ENCODE measurements at regions not wholly inside any gene's neighbourhood (a gene's known extent, or its start where the extent isn't known, plus 50 kb on each side); places are given as distances from the start of the nearest gene placed in this dataset.
A peak's percentile ranks its signal among the peaks of the same experiment; 100 is the strongest.
"Not testable (repeated sequence)": the region's sequence is repeated elsewhere in the genome, so short reads cannot be mapped to it uniquely, and the experiment has no call there.

DNA sequence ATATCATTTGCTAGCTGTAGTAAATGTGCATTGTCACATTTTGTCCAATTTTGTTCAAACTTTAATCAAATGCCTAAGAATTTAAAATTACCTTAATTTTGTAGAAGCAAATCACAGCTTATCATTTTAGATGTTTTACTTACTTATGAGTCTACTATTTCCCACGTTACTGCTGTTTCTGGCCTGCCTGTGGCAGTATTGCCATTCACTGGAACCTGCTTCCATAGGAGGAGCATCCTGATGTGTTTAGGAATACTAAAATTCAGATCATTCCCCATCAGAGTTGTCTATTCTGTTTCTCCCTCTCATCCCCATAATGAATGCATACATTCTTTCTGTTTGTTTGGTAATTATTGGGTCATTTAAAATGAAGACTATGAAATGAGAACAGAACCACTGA, 119.5 kb upstream of the SNRPN start:
- DNase-seq (ENCODE audit: low read depth) = no peak

DNA sequence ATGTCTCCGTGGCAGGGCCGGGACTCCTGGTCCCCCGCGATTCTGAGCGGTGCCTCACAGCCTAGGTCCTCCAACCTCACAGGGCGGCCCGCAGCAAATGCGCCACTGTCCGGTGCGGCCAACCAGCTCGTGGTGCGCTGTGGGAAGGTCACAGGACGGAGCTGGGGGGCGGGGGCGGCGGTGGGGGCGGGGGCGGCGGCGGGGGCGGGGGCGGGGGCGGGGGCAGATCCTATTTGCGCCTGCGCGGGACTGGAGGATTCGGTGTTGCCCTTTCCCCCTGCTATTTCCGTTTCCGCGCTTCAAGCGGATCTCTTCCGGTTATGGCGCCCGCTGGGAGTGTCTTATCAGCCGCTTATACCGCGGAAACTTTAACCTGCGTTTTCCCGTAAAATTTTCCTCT, 106.7 kb upstream of the SNRPN start:
- DNase-seq (ENCODE audit: low read depth) = peak; percentile 37

DNA sequence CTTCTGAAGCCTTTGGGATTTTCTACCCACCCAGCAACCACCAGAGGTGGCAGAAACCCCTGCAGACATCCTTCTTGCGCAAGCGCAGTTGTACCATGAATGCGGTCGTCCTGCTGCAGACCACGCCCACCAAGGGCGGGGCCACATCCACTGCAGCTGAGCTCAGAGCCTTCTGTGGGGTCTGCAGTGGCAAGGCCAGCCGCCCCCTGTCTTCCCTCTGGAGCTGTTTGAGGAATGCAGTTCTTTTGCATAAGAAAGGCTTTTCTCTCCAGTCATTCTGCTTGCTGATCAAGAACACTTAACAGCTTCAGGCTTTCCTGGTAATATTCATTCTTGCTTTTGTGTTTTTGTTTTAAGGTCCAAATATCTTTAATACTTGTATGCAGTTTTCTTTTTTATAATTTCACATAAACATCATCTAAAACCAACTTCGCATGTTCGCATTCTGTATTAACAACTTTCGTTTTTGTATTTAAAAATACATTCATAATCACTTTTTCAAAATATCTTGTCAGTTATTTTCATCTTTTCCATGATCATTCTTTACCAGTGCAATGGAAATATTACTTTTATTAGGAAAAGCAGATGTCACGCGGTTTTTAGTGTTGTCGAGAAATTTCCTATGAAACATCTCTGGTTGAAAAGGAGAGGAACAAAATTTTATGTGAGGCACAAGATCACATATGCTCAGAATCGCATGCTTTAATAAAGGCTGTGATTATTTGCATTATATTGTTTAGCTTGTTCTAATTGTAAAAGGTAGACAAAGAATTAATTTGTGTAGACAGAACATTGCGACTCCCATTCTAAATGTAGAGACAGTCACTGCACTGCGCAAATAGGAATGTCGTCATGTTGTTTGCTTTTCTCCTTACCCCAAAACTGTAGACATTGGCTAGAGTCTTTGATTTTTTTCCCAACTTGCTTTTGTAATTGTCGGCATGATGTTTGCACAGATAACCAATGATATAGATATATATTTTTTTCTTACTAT, 98.1 kb upstream of the SNRPN start:
- DNase-seq (ENCODE audit: low read depth) = no peak

DNA sequence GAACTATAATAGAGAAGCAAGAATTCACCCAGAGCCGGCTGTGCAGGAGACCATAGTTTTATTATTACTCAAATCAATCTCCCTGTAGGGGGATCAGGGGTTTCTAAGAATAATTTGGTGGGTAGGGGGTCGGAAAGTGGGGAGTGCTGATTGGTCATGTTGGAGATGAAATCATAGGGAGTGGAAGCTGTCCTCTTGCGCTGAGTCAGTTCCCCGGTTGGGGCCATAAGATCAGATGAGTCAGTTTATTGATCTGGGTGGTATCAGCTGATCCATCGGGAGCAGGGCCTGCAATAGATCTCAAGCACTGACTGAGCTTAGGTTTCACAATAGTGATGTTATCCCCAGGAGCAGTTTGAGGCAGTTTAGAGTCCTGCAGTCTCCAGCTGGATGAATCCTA, 97.0 kb upstream of the SNRPN start:
- DNase-seq (ENCODE audit: low read depth) = no peak

DNA sequence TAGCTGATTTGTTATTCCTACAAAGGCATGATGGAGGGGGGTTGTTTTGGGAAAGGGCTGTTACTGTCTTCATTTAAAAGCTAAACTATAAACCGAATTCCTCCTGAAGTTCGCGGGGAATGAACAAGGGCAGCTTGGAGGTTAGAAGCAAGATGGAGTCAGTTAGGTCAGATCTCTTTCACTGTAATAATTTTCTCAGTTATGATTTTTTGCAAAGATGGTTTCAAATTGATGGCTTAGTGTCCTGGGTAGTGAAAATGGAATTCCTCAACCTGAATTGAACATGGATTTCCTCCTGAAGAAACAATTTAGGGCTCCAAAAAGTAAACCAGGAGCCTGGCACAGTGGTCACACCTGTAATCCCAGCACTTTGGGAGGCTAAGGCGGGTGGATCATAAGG, 96.6 kb upstream of the SNRPN start:
- DNase-seq (ENCODE audit: low read depth) = not testable (repeated sequence)

DNA sequence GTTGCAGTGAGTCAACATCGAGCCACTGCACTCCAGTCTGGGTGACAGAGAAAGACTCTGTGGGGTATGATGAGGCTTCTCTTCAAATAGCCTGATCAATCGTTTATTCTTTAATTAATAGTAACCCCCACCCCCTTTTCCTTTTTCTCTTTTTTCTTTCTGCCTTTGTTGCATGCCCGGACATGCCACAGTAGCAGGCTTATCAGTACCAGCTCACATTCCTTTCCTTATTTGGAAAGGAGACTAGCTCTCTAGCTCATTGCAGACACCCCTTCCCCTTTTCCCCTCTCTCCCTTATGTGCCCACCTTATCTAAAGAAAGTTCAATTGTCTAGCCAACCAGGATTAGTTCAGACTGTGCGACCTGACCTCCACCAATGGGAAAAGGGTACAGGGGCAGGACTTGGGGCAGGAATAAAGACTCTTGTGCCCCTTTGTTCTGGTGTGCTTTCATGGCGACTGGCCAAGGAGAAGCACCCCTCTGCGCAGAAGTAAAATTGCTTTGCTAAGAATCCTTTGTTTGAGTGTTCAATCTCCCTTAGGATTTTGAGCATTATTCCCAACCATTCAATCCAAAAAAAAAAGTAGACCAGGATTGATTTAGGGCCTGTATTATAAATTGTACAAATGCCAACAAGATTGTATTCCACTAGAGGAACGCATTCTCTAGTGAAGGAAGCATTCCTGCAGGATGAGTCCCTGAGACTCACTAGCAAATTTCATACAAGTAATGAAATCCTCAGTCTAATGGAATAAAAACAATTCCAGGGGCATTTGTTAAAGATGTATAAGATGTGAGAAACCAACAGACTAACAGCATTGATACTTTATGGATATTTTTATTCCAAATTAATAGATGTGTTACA, 95.8 kb upstream of the SNRPN start:
- DNase-seq (ENCODE audit: low read depth) = peak; percentile 39

DNA sequence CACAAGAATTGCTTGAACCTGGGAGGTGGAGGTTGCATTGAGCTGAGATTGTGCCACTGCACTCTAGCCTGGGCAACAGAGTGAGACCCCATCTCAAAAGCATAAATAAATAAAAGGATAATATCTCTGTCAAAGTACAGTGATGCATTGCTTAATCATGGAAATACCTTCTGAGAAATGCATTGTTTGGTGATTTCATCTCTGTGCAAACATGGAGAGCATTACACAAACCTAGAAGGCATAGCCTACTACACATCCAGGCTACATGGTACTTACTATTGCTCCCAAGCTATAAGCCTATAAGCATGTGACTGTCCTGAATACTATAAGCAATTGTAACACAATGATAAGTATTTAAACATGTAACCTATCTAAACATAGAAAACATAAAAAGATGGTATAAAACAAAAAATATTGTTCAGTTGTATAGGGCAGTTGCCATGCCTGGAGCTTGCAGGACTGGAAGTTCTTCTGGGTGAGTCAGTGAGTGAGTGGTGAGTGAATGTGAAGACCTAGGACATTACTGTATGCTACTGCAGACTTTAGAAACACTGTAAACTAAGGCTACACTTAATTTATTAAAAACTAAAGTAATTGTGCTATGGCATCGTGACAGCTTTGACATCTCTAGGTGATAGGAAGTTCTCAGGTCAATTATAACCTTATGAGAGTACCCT, 93.6 kb upstream of the SNRPN start:
- no peak for DNase-seq (ENCODE audit: low read depth)

DNA sequence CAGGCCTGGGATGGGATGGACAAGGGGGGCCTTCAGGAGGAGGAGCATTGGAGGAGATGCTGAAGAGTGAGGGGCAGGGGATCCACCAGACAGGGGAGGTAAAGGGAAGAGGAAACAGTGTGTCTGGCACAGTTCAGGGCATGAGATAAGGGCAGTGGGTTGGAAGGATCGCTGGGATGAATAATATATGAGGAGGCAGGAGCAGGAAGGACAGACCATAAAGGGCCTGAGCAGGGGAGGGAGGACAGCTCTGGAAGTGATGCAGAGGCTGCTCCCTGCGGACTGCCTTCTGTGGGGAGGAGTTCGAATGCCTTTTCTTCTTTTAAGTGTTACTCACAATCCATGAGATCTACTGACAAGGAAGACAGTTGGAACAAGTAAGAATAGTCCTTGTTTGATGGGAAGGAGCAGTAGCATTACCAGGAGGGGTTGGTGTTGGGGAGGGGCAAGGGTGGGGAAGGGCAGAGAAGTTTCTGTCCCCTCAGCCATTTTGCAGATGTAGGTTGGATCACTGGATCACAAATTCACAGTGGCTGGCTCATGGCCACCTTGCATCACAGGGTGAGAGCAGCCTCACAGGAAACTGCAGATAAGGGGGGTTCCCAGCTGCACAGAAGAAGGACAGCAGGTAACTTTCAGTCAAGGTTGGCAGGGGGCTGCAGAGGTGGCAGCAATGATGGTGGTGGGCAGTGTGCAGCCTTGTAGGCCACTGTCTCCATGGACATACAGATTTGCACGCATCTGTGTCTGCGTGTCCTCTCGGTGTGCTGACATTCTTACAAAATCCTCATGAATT, 91.9 kb upstream of the SNRPN start:
- DNase-seq (ENCODE audit: low read depth) = no peak

DNA sequence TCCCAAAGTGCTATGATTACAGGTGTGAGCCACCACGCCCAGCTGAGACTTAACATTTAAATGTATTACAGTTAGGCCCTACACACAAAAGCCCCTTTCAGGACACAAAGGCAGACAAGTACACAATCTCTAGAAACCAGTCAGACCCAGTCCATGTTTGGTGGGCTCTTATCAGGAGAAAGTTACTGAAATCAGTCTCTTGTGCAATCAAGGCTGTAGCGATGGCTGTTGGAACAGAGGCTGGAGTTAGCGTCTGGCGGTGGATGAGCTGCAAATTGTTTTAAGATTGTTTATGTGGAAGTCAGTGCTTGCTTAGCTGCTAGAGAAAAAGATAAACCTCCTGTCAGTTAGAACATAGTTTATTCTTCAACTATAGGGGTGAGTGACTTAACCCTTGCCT, 89.5 kb upstream of the SNRPN start:
- DNase-seq (ENCODE audit: low read depth) = no peak

DNA sequence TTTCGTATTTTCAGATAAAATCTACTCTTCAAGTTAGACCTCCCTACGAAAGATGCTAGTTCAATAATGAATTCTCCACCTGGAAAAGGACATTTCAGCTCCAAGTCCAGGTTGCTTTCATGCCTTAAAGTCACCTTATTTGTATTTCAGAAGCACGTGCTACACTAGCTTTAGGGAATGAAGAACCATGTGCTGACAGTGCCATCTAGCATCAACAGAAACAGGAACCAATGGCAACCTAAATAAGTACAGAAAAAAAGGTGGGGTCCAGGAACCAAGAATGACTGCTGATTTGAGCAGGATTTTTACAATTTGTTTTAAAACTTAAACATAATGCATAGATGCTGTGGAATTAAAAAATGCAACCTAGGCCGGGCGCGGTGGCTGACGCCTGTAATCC, 77.6 kb upstream of the SNRPN start:
- peak; percentile 7 for DNase-seq (ENCODE audit: low read depth)

DNA sequence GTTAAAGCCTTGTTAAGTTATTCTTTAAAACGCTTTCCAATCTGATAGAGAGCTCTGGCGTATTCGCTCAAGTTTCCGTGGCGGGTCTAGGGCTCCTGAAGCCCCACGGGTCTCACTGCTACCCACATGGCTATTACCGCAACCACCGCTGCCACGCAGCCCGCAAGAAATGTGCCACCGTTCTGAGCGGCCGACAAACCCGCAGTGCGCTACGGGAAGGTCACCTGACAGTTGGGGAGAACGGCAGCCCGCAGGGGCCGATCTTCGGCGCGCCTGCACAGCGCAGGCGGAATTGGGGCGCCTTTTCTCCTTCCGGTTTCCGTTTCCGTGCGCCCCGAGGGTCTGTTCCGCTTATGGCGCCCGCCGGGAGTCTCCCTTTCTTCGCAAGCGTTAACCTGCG, 76.6 kb upstream of the SNRPN start:
- no peak for DNase-seq (ENCODE audit: low read depth)

DNA sequence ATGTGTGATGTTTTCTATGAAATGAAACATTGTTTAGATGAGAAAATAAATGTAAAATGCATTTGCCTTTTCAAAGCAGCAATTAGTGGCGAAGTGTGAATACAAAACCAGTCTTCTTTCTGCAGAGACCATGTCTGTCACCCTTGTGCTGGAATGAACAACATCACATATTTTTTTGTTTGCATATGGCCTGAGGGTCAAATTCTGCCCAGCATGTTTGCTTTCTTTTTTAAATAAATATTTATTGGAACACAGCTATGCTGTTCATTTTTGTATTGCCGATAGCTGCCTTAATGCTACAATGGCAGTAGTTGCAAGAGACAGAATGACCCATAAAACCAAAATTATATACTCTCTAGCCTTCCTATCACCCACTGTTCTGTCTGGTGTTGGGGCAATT, 75.3 kb upstream of the SNRPN start:
- DNase-seq (ENCODE audit: low read depth) = no peak

DNA sequence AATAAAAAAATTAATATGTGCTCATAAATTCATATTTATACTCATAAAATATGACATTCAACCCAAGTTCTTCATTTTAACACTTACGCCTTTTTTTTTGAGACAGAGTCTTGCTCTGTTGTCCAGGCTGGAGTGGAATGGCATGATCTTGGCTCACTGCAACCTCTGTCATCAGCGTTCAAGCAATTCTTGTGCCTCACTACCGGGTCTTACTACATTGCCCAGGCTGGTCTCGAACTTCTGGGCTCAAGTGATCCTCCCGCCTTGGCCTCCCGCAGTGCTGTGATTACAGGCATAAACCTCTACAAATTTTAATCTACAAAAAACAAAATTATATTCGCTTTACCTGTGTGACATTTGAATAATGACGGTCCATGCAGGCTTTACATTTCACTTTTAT, 74.1 kb upstream of the SNRPN start:
- no peak for DNase-seq (ENCODE audit: low read depth)

DNA sequence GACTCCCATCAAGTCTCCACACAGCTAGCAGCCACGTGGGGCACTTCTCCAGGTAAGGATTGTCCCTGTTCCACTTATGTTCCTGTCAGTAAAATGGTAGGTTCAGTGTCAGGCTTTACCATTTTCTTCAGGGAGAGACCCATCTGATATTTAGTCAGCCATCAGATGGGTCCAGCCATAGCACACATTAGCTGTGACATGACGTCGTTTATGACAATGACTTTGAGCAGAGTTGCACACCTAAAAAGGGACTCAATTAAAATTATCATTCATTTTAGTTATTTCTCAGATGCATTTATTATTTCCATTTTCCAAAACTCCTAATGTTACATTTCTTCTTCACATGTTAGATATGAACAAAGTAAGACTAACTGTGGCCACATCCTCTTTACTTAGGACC, 68.2 kb upstream of the SNRPN start:
- DNase-seq (ENCODE audit: low read depth) = no peak

DNA sequence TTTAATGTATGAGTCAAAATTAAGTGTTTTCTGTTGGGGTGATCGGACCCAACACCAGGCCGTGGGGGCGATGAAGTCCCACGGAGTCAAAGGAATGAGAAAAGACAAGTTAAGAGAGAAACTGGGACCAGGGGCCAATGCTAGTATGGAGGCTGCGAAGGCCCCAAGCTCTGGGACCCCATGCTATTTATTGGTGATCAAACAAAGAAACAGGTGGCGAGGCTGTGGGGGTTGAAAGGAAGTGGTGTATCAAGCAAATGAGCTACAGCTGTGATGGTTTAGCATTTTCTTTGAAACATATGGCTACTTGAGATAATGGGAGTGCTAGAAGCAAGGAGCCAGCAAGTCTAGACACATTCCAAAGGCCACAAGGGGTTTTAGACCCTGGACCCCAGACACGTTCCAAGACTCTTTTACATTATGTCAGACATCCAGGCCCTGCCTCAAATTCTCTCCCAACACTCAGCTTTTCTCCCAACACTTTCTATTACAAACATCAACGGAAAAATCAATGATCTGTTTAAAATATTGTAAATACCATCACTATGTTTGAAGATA, 56.0 kb upstream of the SNRPN start:
- no peak for DNase-seq (ENCODE audit: low read depth)

DNA sequence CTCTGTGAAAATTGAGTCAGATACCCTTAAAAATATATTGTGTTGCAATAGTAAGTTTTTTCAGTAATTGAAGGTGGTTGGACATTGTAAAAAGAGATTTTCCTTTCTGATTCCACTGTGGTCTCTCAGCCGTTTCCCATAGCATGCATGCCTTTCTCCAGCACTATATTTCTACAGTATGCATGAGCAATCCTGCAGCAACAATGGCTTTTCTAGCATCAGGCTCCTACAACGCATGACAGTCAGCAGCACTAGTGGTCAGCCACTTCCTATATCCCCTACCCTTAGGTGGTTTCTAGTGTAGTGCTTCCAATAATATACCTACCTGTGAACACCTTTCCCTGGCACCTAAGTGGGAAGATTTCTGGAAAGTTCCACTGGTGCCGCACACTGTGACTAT, 55.4 kb upstream of the SNRPN start:
- no peak for DNase-seq (ENCODE audit: low read depth)

DNA sequence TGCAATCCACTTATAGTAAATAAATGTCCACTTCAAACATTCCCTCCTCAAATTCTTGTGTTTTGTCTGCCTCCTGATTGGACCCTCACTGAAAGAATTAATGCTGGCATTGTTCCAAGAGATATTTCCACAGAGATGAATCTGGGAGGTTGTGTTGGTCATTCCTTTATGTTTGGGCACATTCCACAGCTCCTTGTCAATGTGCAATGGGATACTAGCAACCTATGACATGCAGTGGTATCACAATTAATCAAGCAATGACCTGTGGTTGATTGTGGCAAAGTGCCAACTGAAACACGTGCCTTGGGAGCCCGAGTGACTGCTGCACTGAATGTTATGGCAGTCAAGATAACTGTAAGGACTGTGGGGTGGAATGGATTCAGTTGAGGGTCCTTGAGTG, 55.0 kb upstream of the SNRPN start:
- DNase-seq (ENCODE audit: low read depth) = no peak

DNA sequence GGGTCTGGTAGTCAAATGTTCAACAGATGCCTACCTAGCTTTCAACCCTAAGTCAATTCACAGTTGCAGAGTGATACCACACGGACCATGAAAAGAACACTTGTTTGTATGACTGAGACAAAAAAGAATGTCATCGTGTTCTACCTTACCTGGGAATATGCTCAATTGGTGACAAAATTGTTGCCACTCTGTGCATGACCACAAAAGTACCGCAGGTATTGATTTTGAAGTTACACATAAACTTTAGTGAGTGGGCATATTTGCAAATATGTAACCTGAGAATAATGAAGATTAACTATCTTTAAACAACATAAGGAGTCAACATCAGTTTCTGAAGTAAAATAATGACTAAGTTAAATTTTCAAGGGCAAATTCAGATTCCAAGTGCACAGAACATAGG, 53.4 kb upstream of the SNRPN start:
- DNase-seq (ENCODE audit: low read depth) = no peak

Data from LHCN-M2 (cell line).